Upper lobe of left lung (tissue), 6 donors: ENCODE measurements at regions not wholly inside any gene's neighbourhood (a gene's known extent, or its start where the extent isn't known, plus 50 kb on each side); places are given as distances from the start of the nearest gene placed in this dataset.

Experiments used
- ATAC-seq, 2 donors: fragments of 200-7000 bp; cut with Tn5 transposase; one replicate each; pipeline ENCODE4 v1.9.1; 2022; ENCODE audit warnings: mild to moderate bottlenecking in 2 of 2, moderate library complexity in 2 of 2; ENCODE audit not compliant: low FRiP score in 2 of 2
- DNase-seq, 2 donors: peaks; one replicate each; pipeline ENCODE4 v3.0.0-alpha.2; 2019 to 2020
- H3K27ac ChIP-seq, 4 donors: fragments of 200-600 bp; sonication (generic); one replicate each; pipeline ENCODE4 v1.5.1; 2016 to 2019
- H3K27me3 ChIP-seq, 4 donors: fragments of 200-600 bp; sonication (generic); one replicate each; pipeline ENCODE4 v1.5.1; 2017 to 2019
- H3K36me3 ChIP-seq, 4 donors: fragments of 200-600 bp; sonication (generic); one replicate each; pipeline ENCODE4 v1.5.1; 2016 to 2019
- H3K4me1 ChIP-seq, 4 donors: fragments of 200-600 bp; sonication (generic); one replicate each; pipeline ENCODE4 v1.5.1; 2018 to 2019
- H3K4me3 ChIP-seq, 4 donors: fragments of 200-600 bp; sonication (generic); one replicate each; pipeline ENCODE4 v1.5.1; 2017 to 2019; ENCODE audit warnings: mild to moderate bottlenecking in 2 of 4, moderate library complexity in 1 of 4
- H3K9me3 ChIP-seq, 4 donors: fragments of 200-600 bp; sonication (generic); one replicate each; pipeline ENCODE4 v1.5.1; 2018 to 2019
- EP300 ChIP-seq, 4 donors: sonication (generic); formaldehyde crosslinking; IDR thresholded peaks; one replicate each; pipeline ENCODE4 v1.5.1; 2017; ENCODE audit warnings: antibody characterized with exemption in 4 of 4, control low read depth in 2 of 4
- POLR2A ChIP-seq, 4 donors: fragments of 450-650 bp; IDR thresholded peaks; one replicate each; pipeline ENCODE4 v1.5.1; 2016 to 2017; ENCODE audit warnings: antibody characterized with exemption in 4 of 4, mild to moderate bottlenecking in 2 of 4
- POLR2AphosphoS5 ChIP-seq, 2 donors: sonication (generic); formaldehyde crosslinking; IDR thresholded peaks; one replicate each; pipeline ENCODE4 v1.5.1; 2017; ENCODE audit warnings: antibody characterized with exemption in 2 of 2
- WGBS, 2 donors: methylation state at CpG; one replicate each; pipeline ENCODE4 v1.1.5; 2017 to 2018; 5-methylcytosine and 5-hydroxymethylcytosine counted together
- TF ChIP-seq, protein P1 (sequence below), 6 experiments: fragments of 450-650 bp in 4 of 6; fragments of 200-600 bp in 2 of 6; sonication (generic) in 2 of 6; IDR thresholded peaks; one replicate each; pipeline ENCODE4 v1.5.1; 2016 to 2019; ENCODE audit warnings: antibody characterized with exemption in 6 of 6
- donor health status: DM: no; HTN: no; CAD: no; lungs with moderate emphysema.
- donor health status: DM: no; HTN: yes; CAD: no; lungs with severe emphysema.

GRCh38 chr4:104896660-104897645, 249.7 kb upstream of the TET2 start:
- no peak for TF ChIP-seq POLR2AphosphoS5 (IDR thresholded peaks at IDR 0.05)
- TF ChIP-seq POLR2A (IDR thresholded peaks at IDR 0.05), result no peak
- TF ChIP-seq EP300 (IDR thresholded peaks at IDR 0.05), result no peak
- TF ChIP-seq, protein P1, sequence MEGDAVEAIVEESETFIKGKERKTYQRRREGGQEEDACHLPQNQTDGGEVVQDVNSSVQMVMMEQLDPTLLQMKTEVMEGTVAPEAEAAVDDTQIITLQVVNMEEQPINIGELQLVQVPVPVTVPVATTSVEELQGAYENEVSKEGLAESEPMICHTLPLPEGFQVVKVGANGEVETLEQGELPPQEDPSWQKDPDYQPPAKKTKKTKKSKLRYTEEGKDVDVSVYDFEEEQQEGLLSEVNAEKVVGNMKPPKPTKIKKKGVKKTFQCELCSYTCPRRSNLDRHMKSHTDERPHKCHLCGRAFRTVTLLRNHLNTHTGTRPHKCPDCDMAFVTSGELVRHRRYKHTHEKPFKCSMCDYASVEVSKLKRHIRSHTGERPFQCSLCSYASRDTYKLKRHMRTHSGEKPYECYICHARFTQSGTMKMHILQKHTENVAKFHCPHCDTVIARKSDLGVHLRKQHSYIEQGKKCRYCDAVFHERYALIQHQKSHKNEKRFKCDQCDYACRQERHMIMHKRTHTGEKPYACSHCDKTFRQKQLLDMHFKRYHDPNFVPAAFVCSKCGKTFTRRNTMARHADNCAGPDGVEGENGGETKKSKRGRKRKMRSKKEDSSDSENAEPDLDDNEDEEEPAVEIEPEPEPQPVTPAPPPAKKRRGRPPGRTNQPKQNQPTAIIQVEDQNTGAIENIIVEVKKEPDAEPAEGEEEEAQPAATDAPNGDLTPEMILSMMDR (IDR thresholded peaks at IDR 0.05), result no peak
- Histone ChIP-seq H3K4me3 (no peak overlapping the region), H3K27ac (no peak overlapping the region), H3K4me1 (no peaks in the 10 kb centered on the region), H3K27me3 (no peaks in the 10 kb centered on the region), H3K9me3 (no peaks in the 10 kb centered on the region), H3K36me3 (no peaks in the 10 kb centered on the region)
- ATAC-seq (no peak), DNase-seq (no peak)
- WGBS, 2 donors, result 44 to 48% methylated on average over 2 of the region's 2 CpGs

DNA sequence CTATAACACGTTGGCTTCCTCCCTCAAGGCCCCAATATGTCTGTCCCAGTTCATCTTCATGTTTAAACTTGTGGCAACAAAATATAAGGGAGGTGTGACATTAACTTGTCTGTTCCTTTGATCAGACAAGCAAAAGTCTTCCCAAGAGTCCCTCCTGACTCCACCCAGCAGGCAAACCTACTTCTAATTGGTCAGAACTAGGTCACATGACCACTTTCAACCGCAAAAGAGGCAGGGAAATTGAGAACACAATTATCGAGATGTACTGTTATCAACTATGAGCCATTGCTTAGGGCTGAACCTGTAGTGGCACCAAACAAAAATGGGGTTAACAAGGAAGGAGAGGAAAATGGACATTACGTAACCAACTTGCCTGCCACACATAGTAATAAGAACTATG, 246.8 kb upstream of the TET2 start:
- TF ChIP-seq POLR2AphosphoS5 (IDR thresholded peaks at IDR 0.05) (no peak), EP300 (IDR thresholded peaks at IDR 0.05) (no peak), POLR2A (IDR thresholded peaks at IDR 0.05) (no peak)
- TF ChIP-seq, protein P1 (IDR thresholded peaks at IDR 0.05), result no peak
- no peak overlapping the region for H3K27ac ChIP-seq
- H3K4me3 ChIP-seq, result no peak overlapping the region
- no peaks in the 10 kb centered on the region for H3K9me3 ChIP-seq
- H3K4me1 ChIP-seq, result no peaks in the 10 kb centered on the region
- 93 to 95% methylated on average over 4 of the region's 4 CpGs for WGBS, 2 donors
- ATAC-seq (no peak), DNase-seq (no peak)
- H3K36me3 ChIP-seq, result no peaks in the 10 kb centered on the region
- no peaks in the 10 kb centered on the region for H3K27me3 ChIP-seq

DNA sequence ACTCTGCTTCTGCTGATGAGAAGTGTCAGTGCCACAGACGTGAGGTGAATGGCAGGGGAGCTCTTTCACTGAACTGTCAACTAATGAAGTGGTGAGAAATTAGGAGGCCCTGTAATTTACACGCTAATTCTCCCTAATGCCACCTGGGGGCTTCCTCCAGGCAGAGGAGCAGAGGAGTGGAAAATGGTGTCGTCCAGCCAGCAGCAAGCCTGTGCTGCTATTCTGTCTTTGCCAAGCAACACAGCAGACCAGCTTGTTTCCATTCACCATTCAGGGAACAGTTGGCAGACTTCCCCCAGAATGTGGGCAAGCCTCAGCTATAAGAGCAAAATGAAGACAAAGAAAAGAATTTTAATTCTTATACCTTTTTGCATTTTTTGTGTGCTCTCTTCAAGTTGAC, 245.2 kb upstream of the TET2 start:
- no peak overlapping the region for H3K4me3 ChIP-seq
- no peaks in the 10 kb centered on the region for H3K27me3 ChIP-seq
- 29 to 53% methylated on average over 3 of the region's 3 CpGs for WGBS, 2 donors
- no peak for ATAC-seq
- no peaks in the 10 kb centered on the region for H3K4me1 ChIP-seq
- TF ChIP-seq EP300 (IDR thresholded peaks at IDR 0.05) (no peak), POLR2A (IDR thresholded peaks at IDR 0.05) (no peak), POLR2AphosphoS5 (IDR thresholded peaks at IDR 0.05) (no peak)
- TF ChIP-seq, protein P1 (IDR thresholded peaks at IDR 0.05), result no peak
- DNase-seq, result no peak
- no peaks in the 10 kb centered on the region for H3K36me3 ChIP-seq
- no peaks in the 10 kb centered on the region for H3K9me3 ChIP-seq
- no peak overlapping the region for H3K27ac ChIP-seq

GRCh38 chr4:104901961-104902605, 244.6 kb upstream of the TET2 start:
- no peaks in the 10 kb centered on the region for H3K4me1 ChIP-seq
- H3K27me3 ChIP-seq, result no peaks in the 10 kb centered on the region
- ATAC-seq (no peak), DNase-seq (no peak)
- no peaks in the 10 kb centered on the region for H3K36me3 ChIP-seq
- H3K27ac ChIP-seq, result no peak overlapping the region
- no peak overlapping the region for H3K4me3 ChIP-seq
- WGBS, 2 donors, result 54 to 67% methylated on average over 4 of the region's 4 CpGs
- TF ChIP-seq POLR2AphosphoS5 (IDR thresholded peaks at IDR 0.05) (no peak), POLR2A (IDR thresholded peaks at IDR 0.05) (no peak), EP300 (IDR thresholded peaks at IDR 0.05) (no peak)
- TF ChIP-seq, protein P1 (IDR thresholded peaks at IDR 0.05), result no peak
- no peaks in the 10 kb centered on the region for H3K9me3 ChIP-seq
